HL-60 (cell line): ENCODE measurements at regions not wholly inside any gene's neighbourhood (a gene's known extent, or its start where the extent isn't known, plus 50 kb on each side); places are given as distances from the start of the nearest gene placed in this dataset.

Experiments
- DNase-seq, 2 experiments: peaks; one replicate each; pipeline ENCODE4 v3.0.0-alpha.2; 2010 to 2020; ENCODE audit warnings: low read depth in 1 of 2, low spot score in 1 of 2
- H3K27ac ChIP-seq: fragments of 250-450 bp; sonication (Bioruptor Pico); replicated peaks from 2 replicates; pipeline ENCODE4 v1.5.1; 2020; ENCODE audit warnings: mild to moderate bottlenecking, moderate library complexity
- H3K27me3 ChIP-seq: fragments of 250-450 bp; sonication (Bioruptor Pico); 2 replicates; pipeline ENCODE4 v1.5.1; 2021; ENCODE audit warnings: mild to moderate bottlenecking, moderate library complexity; ENCODE audit not compliant: insufficient read depth, poor library complexity, severe bottlenecking
- H3K4me3 ChIP-seq: replicated peaks from 2 replicates; pipeline ENCODE4 v1.5.1; 2011; ENCODE audit warnings: mild to moderate bottlenecking, control low read depth, low read length; ENCODE audit not compliant: insufficient read depth
- CTCF ChIP-seq: IDR thresholded peaks from one replicate; pipeline ENCODE4 v1.5.1; 2011; ENCODE audit warnings: low read length, control low read depth, inconsistent platforms; ENCODE audit not compliant: insufficient read depth
- GABPA ChIP-seq: IDR thresholded peaks from 2 replicates; pipeline ENCODE4 v1.6.1; 2012; ENCODE audit warnings: low read depth
- POLR2AphosphoS5 ChIP-seq: IDR thresholded peaks from 2 replicates; pipeline ENCODE4 v1.6.1; 2012; ENCODE audit warnings: low read depth
- REST ChIP-seq: IDR thresholded peaks from 2 replicates; pipeline ENCODE4 v1.6.1; 2012; ENCODE audit warnings: low read depth; ENCODE audit not compliant: insufficient replicate concordance
- SPI1 ChIP-seq: IDR thresholded peaks from 2 replicates; pipeline ENCODE4 v1.6.1; 2012; ENCODE audit warnings: low read depth, mild to moderate bottlenecking, borderline replicate concordance

GRCh38 chr7:49418963-49419362 lies 354.5 kb upstream of the VWC2 start:
- no peak overlapping the region for H3K27ac ChIP-seq
- H3K27me3 ChIP-seq = no peaks in the 10 kb centered on the region
- TF ChIP-seq POLR2AphosphoS5 (no peak), SPI1 (no peak), CTCF (no peak), GABPA (no peak), REST (no peak)
- DNase-seq = no peak
- H3K4me3 ChIP-seq = no peak overlapping the region

- DNase-seq = no peak
- Histone ChIP-seq H3K27me3 (no peaks in the 10 kb centered on the region), H3K27ac (no peak overlapping the region), H3K4me3 (no peak overlapping the region)
- TF ChIP-seq POLR2AphosphoS5 (no peak), CTCF (no peak), REST (no peak), SPI1 (no peak), GABPA (no peak)
Observed at GRCh38 chr7:49422564-49422963, 350.9 kb upstream of the VWC2 start.

DNA sequence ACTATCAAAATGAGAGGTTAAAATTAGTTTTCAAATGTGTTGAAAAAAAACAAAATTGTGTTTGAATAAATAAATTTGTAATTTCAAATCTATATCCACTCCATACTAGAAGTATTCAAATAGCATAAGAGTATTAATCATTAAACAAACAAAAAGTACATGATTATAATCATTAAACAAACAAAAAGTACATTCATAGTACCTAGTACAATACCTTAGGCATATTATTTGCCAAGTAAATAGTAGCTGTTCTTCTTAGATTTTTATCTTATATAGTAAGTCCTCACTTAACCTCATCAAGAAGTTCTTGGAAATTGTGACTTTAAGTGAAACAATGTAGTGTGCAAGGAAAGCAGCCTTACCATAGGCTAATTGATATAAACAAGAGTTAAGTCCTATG lies 349.3 kb upstream of the VWC2 start:
- TF ChIP-seq CTCF (no peak), SPI1 (no peak), POLR2AphosphoS5 (no peak), GABPA (no peak), REST (no peak)
- Histone ChIP-seq H3K27me3 (no peaks in the 10 kb centered on the region), H3K4me3 (no peak overlapping the region), H3K27ac (no peak overlapping the region)
- no peak for DNase-seq
